ENCODE measurements at regions not wholly inside any gene's neighbourhood (a gene's known extent, or its start where the extent isn't known, plus 50 kb on each side); places are given as distances from the start of the nearest gene placed in this dataset.

DNA sequence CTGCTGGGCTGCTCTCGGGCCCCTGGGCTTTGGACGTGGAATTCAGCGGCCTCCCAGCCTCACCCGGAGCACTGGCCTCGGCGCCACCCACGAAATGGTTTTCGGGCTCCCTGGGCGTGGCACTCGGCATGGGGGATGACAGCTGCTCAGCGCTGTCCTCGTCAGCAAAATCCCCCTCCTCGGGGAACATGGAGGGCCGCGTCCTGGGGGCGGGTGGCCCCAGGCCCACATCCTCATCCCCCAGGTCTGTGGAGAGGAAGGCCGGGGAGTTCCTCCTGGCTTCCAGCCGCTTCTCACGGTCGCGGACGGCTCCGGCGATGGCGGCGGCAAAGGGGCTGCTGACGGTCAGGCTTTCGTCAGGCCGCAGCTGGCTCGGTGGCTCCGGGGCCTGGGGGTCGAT, 88.4 kb downstream of the CTTN start:
- no peak for DNase-seq (ENCODE audit: low spot score, unreplicated experiment)
- no peaks in the 10 kb centered on the region for H3K27me3 Mint-ChIP-seq
- peaks cover 24% of the 10 kb centered on the region for H3K36me3 Mint-ChIP-seq (ENCODE audit: insufficient read depth)
- H3K9me3 Mint-ChIP-seq (ENCODE audit: low read depth): peaks cover 3% of the 10 kb centered on the region
- TF ChIP-seq, protein P1, sequence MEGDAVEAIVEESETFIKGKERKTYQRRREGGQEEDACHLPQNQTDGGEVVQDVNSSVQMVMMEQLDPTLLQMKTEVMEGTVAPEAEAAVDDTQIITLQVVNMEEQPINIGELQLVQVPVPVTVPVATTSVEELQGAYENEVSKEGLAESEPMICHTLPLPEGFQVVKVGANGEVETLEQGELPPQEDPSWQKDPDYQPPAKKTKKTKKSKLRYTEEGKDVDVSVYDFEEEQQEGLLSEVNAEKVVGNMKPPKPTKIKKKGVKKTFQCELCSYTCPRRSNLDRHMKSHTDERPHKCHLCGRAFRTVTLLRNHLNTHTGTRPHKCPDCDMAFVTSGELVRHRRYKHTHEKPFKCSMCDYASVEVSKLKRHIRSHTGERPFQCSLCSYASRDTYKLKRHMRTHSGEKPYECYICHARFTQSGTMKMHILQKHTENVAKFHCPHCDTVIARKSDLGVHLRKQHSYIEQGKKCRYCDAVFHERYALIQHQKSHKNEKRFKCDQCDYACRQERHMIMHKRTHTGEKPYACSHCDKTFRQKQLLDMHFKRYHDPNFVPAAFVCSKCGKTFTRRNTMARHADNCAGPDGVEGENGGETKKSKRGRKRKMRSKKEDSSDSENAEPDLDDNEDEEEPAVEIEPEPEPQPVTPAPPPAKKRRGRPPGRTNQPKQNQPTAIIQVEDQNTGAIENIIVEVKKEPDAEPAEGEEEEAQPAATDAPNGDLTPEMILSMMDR (IDR thresholded peaks at IDR 0.05; ENCODE audit: unreplicated experiment): no peak
- no peak overlapping the region for H3K27ac Mint-ChIP-seq
- H3K4me1 Mint-ChIP-seq (ENCODE audit: low read depth): no peaks in the 10 kb centered on the region
- H3K4me3 Mint-ChIP-seq (ENCODE audit: low read depth): no peak overlapping the region

- Mint-ChIP-seq H3K4me3 (ENCODE audit: low read depth) (no peak overlapping the region), H3K4me1 (ENCODE audit: low read depth) (no peaks in the 10 kb centered on the region), H3K27me3 (no peaks in the 10 kb centered on the region), H3K36me3 (ENCODE audit: insufficient read depth) (peaks cover 25% of the 10 kb centered on the region), H3K27ac (peak overlapping the region; percentile 71), H3K9me3 (ENCODE audit: low read depth) (peaks cover 3% of the 10 kb centered on the region)
- TF ChIP-seq, protein P1 (IDR thresholded peaks at IDR 0.05; ENCODE audit: unreplicated experiment): no peak
- DNase-seq (ENCODE audit: low spot score, unreplicated experiment): no peak
Observed at GRCh38 chr11:70487160-70487559, 88.8 kb downstream of the CTTN start.

DNA sequence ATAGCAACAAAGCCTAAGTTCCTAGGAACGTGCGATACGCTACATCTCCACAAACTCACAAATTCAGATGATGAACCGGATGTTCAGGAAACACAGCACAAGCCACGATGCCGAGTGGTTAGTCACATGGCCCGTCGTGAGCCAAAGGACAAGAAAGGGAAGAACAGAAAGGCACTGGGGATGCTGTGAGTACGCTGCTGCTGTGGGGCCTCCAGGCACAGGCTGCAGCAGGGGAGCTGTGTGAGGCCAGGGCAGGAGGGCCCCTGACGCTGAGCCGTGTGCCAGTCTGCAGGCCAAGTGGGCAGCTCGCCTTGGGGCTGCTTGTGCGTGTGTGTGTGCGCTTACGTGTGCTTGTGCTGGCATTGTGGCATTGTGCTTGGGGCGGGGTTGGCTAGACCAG, 89.4 kb downstream of the CTTN start:
- TF ChIP-seq, protein P1 (IDR thresholded peaks at IDR 0.05; ENCODE audit: unreplicated experiment): no peak
- no peak for DNase-seq (ENCODE audit: low spot score, unreplicated experiment)
- Mint-ChIP-seq H3K9me3 (ENCODE audit: low read depth) (peaks cover 3% of the 10 kb centered on the region), H3K36me3 (ENCODE audit: insufficient read depth) (peaks cover 25% of the 10 kb centered on the region), H3K4me1 (ENCODE audit: low read depth) (no peaks in the 10 kb centered on the region), H3K27me3 (no peaks in the 10 kb centered on the region), H3K27ac (no peak overlapping the region), H3K4me3 (ENCODE audit: low read depth) (no peak overlapping the region)

DNA sequence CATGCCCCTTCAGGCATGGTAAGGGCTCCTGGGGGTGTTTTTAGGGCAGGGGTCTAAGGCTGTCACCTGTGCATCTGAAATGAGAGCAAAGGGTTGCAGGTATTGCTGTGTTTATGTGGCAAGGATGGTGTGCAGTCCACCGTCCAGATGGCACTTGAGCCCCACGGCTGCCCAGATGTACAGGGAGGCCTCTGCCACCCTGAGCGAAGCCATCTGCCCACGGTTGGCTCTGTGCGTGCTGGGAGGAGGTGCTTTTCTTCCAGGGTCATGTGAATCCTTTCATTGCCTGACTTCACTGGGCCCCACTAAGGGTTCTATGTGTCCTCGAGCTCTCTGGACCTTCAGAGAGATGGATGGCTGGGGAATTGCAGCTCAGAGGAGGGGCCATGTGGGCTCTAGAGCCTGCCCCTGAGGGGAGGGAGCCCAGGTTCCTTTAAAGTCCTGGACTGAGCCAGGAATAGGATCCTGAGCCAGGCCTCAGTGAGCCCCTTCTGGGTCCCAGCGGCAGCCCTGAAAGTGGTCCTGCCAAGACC, 89.9 kb downstream of the CTTN start:
- TF ChIP-seq, protein P1 (IDR thresholded peaks at IDR 0.05; ENCODE audit: unreplicated experiment): no peak
- Mint-ChIP-seq H3K36me3 (ENCODE audit: insufficient read depth) (peaks cover 25% of the 10 kb centered on the region), H3K27me3 (no peaks in the 10 kb centered on the region), H3K9me3 (ENCODE audit: low read depth) (peaks cover 3% of the 10 kb centered on the region), H3K4me1 (ENCODE audit: low read depth) (no peaks in the 10 kb centered on the region), H3K27ac (no peak overlapping the region), H3K4me3 (ENCODE audit: low read depth) (no peak overlapping the region)
- no peak for DNase-seq (ENCODE audit: low spot score, unreplicated experiment)

- no peaks in the 10 kb centered on the region for H3K4me1 Mint-ChIP-seq (ENCODE audit: low read depth)
- TF ChIP-seq, protein P1 (IDR thresholded peaks at IDR 0.05; ENCODE audit: unreplicated experiment): no peak
- DNase-seq (ENCODE audit: low spot score, unreplicated experiment): no peak
- no peak overlapping the region for H3K27ac Mint-ChIP-seq
- no peaks in the 10 kb centered on the region for H3K27me3 Mint-ChIP-seq
- peaks cover 3% of the 10 kb centered on the region for H3K9me3 Mint-ChIP-seq (ENCODE audit: low read depth)
- H3K36me3 Mint-ChIP-seq (ENCODE audit: insufficient read depth): peaks cover 21% of the 10 kb centered on the region
- no peak overlapping the region for H3K4me3 Mint-ChIP-seq (ENCODE audit: low read depth)
Observed at GRCh38 chr11:70489276-70489675, 90.9 kb downstream of the CTTN start.
